Stimulated activated CD4-positive, alpha-beta T cell treated with anti-CD3 and anti-CD28 coated beads, Interleukin-4, amount 100 ng/mL, for 48 hours (primary cell): ENCODE measurements at regions not wholly inside any gene's neighbourhood (a gene's known extent, or its start where the extent isn't known, plus 50 kb on each side); places are given as distances from the start of the nearest gene placed in this dataset.

ENCODE experiments used
- DNase-seq, 2 donors: peaks; one replicate each; pipeline ENCODE4 v3.0.0-alpha.2; 2020; ENCODE audit warnings: low read depth in 2 of 2

DNA sequence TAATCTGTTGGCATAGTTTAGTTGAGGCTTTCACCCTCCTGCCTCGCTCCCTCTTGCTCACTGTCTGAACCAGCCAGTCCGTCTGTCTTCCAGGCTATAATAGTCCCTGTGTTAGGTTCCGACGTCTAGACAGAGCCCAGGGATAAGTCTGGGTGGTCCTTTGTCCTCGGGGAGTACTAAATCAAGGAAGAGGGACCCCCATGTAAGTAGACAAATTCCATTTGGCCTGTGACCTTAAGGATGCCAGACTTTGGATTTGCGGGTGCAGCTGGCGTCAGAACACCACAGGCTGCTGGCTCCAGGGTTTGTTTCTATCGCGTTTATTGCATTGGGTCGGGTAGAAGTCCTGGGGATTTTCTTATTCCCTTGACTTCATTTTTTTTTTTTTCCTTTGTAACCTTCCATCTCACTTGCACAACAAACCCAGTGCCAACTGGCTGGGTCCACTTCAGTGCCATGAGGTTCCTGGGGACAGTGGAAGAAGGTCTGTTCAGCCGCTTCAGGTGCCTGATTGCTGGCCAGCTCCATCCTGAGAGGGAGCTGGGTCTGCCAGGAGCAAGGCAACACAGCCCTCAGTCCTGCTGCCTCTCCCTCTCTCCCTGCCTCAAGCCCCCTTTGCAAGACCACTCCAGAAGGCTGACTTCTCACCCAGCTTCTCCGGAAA is 95.4 kb upstream of the KLHL25 start:
- DNase-seq = no peak

- no peak for DNase-seq
These were observed 95.9 kb upstream of the KLHL25 start for GRCh38 chr15:85890620-85890980.

DNA sequence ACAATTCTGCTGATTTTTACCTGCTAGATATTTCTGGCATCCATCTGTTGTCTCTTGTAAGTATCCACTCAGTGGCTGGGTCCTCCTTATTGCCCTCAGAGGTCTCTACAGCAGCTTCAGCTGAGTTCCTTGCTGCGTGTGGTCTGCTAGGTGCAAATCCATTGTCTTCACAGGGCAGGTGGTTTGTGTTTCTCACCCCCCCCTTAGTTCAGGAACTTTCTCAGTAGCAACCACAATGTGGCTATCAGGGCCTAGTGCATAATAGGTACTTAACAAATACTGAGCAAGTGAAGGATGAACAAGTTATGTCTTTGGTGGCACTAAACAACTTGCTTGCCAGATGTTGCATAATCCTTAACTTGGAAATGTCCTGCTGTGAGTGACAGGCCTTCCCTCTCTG is 96.7 kb upstream of the KLHL25 start:
- no peak for DNase-seq

- DNase-seq = no peak
These were observed 97.5 kb upstream of the KLHL25 start for GRCh38 chr15:85892232-85892631.

- no peak for DNase-seq
These were observed 102.6 kb upstream of the KLHL25 start for GRCh38 chr15:85897207-85897894.

GRCh38 chr15:85897895-85898717 is 103.4 kb upstream of the KLHL25 start:
- no peak for DNase-seq

DNA sequence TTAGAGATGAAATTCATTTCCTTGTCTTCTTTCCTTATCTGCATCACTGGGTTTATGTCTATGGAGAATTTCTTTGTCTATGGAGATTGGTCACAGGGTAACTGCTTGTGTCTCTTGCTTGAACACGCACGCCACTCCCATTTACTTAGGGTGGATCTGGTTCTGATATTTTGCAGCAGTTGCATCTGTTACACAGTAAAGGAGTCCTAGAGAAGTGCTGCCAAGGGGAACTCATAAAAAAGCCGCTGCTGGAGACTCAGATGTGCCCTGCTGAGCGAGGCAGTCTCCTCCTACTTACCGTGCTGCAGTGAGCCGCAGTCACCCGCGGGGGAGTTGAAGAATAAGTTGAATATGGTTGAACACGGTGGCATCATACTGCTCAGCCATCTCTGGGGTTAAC is 105.2 kb upstream of the KLHL25 start:
- no peak for DNase-seq

DNA sequence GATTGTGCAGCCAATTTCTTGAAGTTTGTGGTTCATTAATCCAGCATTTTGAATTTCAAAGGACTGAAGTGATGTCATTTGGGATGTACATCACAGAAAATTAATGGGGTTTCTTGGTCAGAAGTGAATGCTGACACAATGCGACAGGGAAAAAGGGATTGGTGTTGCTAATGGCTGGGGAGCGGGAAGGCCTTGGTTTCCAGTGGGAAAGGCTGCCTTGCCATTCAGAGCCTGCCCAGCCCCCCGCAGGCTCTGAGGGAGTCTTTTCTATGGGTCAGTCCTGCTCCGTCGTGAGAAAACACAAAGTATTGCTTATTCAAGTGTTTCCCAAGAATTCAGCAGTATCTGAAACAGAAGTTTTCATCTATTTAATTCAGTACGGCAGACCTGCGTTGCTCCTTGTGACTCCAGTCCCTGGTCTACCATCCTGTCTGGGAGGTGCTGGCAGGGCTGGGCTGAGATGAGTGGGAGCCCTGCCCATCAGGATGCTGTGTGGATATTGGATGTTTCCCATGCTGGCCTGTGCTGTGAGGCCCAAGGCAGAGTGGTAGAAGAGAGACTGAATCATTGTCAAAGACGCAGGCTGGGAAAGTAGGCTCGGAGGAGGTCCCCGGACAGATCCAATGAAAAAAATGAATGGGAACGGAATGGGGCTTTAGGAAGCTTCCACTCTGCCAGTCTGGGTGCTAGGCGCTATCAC is 111.2 kb upstream of the KLHL25 start:
- DNase-seq = no peak

GRCh38 chr15:85906640-85907039 is 111.9 kb upstream of the KLHL25 start:
- DNase-seq = no peak

GRCh38 chr15:85910834-85911233 is 116.1 kb upstream of the KLHL25 start:
- no peak for DNase-seq

DNA sequence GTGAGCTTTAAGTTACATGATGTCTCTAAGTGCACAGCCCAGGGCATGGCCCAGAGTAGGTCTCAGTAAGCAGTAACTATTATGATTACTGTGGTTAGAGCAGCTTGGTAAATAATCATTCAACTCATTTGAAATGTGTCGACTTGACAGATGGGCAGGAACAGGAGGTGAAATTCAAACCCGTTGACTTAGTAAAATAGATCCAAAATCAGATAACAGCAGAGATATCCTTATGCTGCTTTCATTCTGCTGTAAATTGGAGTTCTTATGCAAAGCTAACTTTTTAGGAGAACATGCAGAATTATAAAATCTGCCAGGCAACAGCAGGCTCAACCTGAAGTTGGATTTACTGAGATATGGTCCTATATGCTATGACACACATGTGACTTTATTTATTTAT is 118.7 kb upstream of the KLHL25 start:
- no peak for DNase-seq

GRCh38 chr15:85920956-85921355 is 126.2 kb upstream of the KLHL25 start:
- no peak for DNase-seq

DNA sequence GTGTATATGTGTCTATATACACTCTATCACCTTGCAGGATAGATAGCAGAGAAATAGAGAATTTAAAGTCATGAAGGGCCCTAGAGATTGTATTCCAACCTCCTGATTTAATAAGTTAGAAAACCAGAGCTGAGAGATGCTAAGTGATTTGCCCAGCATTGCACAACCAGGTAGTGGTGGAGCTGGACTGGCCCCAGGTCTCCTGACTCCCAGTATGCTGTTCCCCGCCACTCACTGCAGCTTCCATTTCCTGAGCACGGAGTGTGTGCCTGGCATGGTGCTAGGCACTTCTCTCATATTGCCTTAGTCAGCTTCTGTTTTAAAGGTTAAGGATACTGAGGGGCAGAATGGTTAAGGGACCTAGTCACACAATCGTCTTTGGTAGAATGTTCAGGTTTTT is 129.4 kb upstream of the KLHL25 start:
- no peak for DNase-seq

DNA sequence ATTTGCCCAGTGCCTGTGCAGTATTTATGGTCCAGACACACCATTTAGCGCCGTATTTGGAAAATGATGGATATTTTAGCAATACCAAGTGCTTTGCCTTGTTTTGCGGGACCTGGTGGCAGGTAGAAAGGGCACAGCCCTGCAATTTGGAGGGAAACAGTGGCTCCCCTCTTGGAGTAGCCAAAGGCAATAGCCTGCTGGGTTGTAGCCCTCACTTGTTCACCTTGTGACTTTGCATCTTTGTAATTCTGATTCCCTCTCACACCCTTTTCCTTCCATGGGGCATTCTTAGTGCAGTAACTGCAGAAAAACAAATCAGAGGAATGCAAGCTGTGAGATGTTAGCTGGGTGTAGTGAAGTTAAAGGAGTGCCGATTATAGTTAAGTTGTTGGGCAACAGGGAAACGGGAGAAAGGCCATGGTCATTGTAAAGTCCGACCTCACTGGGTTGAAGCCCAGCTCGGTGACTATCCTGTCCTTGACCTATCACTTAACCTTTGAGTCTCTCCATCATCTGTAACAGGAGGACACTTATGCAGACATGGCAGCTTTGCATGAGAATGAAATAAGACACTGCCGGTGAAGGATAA is 131.0 kb upstream of the KLHL25 start:
- no peak for DNase-seq

DNA sequence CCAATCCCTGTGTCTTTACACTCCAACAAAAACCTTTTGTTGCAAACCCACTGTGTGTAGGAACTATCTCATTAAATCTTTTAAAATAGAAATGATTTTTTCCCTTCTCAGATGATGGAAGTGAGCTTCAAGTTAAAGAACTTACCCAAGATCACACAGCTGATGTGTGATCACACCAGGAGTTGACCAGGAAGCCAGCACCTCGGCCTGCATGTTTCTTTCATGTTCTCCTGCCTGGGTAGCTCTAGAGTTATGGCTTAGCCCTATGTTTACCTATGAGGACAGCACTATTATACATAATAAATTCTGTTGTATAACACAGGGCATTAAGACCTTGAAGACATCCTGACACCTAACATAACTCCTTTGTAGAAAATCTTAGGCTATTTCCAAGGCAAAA is 132.1 kb upstream of the KLHL25 start:
- no peak for DNase-seq

GRCh38 chr15:85927931-85928537 is 133.3 kb upstream of the KLHL25 start:
- no peak for DNase-seq

DNA sequence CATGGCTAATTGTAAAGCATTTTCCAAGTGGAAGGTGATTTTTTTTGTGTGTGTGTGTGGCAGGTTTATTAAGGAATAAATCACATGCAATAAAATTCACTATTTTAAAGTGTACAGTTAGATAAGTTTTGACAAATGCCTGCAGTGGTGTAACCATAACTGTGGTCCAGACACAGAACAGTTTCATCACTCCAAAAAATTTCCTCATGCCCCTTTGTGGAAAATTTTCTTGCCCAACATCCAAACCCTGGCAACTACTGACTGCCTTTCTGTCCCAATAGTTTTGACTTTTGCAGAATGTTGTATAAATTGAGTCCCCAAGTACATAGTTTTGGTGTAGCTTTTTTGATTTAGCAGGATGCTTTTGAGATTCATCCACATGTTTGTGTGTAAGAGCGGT is 135.1 kb upstream of the KLHL25 start:
- no peak for DNase-seq

- DNase-seq = no peak
These were observed 137.7 kb upstream of the KLHL25 start for GRCh38 chr15:85932391-85932790.

DNA sequence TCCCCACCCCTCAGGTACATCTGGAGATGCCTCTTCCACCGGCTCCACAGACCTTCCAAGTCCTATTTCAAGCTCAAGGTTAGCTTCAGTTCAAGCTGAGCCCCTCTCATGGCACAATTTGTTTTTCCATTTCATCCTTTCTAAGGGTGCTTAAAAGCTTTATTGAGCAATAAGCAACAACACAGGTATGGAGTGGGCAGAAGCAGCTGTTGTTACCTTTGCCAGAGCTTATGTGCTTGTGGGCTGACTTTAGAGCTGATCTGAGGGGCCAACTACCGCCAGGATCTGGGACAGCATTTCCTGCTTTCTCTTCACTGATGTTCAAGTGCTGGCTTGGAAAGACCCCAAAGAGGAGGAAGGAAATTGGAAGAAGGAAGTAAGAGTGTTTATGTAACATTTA is 140.0 kb upstream of the KLHL25 start:
- DNase-seq = no peak

GRCh38 chr15:85935182-85935581 is 140.5 kb upstream of the KLHL25 start:
- no peak for DNase-seq

- DNase-seq = no peak
These were observed 142.0 kb upstream of the AGBL1 start for GRCh38 chr15:85937661-85938060.
